ENCODE measurements at regions not wholly inside any gene's neighbourhood (a gene's known extent, or its start where the extent isn't known, plus 50 kb on each side); places are given as distances from the start of the nearest gene placed in this dataset.

- TF ChIP-seq, protein P1, sequence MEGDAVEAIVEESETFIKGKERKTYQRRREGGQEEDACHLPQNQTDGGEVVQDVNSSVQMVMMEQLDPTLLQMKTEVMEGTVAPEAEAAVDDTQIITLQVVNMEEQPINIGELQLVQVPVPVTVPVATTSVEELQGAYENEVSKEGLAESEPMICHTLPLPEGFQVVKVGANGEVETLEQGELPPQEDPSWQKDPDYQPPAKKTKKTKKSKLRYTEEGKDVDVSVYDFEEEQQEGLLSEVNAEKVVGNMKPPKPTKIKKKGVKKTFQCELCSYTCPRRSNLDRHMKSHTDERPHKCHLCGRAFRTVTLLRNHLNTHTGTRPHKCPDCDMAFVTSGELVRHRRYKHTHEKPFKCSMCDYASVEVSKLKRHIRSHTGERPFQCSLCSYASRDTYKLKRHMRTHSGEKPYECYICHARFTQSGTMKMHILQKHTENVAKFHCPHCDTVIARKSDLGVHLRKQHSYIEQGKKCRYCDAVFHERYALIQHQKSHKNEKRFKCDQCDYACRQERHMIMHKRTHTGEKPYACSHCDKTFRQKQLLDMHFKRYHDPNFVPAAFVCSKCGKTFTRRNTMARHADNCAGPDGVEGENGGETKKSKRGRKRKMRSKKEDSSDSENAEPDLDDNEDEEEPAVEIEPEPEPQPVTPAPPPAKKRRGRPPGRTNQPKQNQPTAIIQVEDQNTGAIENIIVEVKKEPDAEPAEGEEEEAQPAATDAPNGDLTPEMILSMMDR (IDR thresholded peaks at IDR 0.05): no peak
- no peak for TF ChIP-seq ZFX (IDR thresholded peaks at IDR 0.05; ENCODE audit: borderline replicate concordance)
These were observed 108.9 kb upstream of the ZBTB40 start for GRCh38 chr1:22342734-22343191.
